NCI-H1930 (cell line): ENCODE measurements at regions not wholly inside any gene's neighbourhood (a gene's known extent, or its start where the extent isn't known, plus 50 kb on each side); places are given as distances from the start of the nearest gene placed in this dataset.

Source experiments
- DNase-seq, 2 experiments: peaks; one replicate each; lab custom pipeline; 2025; lab: John Stamatoyannopoulos, UW

DNA sequence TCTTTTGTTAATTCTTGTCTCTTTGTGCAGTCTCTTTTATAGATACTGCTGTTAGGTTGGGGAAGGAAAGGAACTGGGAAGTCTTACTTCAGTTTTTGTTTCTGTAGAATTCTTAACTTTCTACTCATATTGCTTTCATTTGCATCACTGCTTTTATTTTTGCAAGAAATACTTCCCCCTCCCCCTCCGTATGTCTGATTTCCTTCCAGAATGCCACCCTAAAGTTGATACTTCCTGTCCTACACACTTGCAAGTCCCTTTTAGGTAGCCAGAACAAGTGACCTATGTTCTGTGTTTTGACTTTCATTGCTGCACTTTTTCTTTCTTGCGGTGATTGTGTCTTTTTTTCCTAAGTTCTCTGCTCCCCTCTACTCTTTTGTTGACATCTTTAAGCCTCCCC lies 477.4 kb downstream of the RSL24D1 start:
- no peak for DNase-seq

DNA sequence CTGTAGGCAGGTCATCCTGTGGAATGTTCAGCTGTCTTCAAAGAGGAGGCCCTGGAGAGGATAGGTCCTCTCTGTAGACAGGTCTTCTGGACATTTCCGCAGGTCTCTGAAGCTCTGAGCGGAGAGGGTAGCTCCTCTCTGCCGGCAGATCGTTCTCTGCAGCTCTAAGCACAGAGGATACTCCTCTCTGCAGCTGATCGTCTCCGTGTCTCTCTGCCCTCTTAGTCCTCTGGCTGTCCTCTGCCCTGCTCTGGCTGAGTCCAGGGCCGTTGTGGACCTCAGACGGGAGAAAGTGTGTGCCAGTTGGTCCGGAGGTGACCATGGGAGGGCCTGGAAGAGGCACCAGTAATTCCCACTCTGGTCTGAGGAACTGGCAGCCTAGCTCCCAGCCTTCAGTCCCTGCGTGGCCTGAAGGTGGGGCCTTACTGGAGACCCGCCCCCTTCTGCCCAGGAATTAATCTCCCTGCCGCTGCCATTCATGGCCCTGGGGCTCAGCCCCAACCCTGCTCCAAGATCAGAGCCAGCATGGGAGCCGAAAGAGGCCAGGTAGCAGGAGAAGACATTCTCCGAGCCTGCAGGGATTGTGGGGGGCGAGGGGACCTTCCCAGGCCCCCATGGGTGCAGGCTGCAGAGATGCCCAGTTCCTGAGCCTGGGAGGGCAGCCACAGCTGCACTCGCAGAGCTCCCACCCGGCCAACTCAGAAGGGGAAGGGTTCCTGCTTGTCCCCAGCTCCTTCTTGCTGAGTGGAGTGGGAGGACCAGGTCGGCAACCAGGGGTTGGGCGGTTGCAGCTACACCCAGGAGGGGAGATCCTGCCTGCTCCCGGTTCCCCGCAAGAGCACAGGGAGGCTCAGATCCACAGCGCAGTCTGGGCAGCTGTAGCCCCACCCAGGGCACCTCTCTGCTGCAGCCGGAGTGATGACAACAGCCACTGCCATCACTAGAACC lies 488.7 kb downstream of the RSL24D1 start:
- no peak for DNase-seq

DNA sequence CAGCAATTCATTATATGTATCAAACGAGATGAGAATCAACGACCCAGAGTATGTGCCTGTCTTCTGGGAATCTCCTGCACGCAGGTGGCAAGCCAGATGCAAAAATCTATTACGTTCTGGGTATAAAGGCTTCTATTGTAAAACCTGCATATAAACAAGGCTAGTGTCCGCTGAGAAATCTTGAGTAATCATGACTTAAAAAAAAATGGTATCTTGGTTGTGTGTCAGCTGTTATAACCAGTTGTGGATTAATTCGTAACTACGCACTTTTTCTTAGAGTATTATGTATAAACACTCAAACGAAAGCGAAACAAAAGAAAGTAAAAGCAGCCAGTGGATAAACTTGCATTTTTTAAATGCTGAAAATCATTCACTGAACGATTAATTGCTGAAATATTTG lies 509.1 kb downstream of the RSL24D1 start:
- no peak for DNase-seq
